Keratinocyte (primary cell): ENCODE measurements at regions not wholly inside any gene's neighbourhood (a gene's known extent, or its start where the extent isn't known, plus 50 kb on each side); places are given as distances from the start of the nearest gene placed in this dataset.

Experiments
- DNase-seq: peaks from one replicate; pipeline ENCODE4 v3.0.0-alpha.2; 2011; ENCODE audit warnings: low read depth, missing footprints, low spot score
- FAIRE-seq: peaks from 2 replicates; lab custom pipeline; 2011; peaks lifted over from hg19 to GRCh38; lab: Jason Lieb, UNC
- H2AFZ ChIP-seq: 2 replicates; pipeline ENCODE4 v1.6.0; 2012; ENCODE audit warnings: low read length, control low read depth, inconsistent platforms; ENCODE audit not compliant: control insufficient read depth
- H3K27ac ChIP-seq: 2 replicates; pipeline ENCODE4 v1.5.1; 2011; ENCODE audit warnings: low read length; ENCODE audit not compliant: control insufficient read depth, insufficient read depth
- H3K27me3 ChIP-seq: 3 replicates; pipeline ENCODE4 v1.6.0; 2011; ENCODE audit warnings: low read length; ENCODE audit not compliant: control insufficient read depth, insufficient read depth; ENCODE audit errors: extremely low read depth
- H3K36me3 ChIP-seq, 2 experiments: 2 replicates in 1 of 2; 3 replicates in 1 of 2; pipeline ENCODE4 v1.5.1; 2011; ENCODE audit warnings: low read length in 2 of 2, mild to moderate bottlenecking in 1 of 2; ENCODE audit not compliant: control insufficient read depth in 2 of 2, insufficient read depth in 2 of 2; ENCODE audit errors: extremely low read depth in 1 of 2
- H3K4me1 ChIP-seq: 3 replicates; pipeline ENCODE4 v1.5.1; 2011; ENCODE audit warnings: low read length; ENCODE audit not compliant: control insufficient read depth, insufficient read depth; ENCODE audit errors: extremely low read depth
- H3K4me2 ChIP-seq: 3 replicates; pipeline ENCODE4 v1.6.0; 2011; ENCODE audit warnings: low read depth, low read length; ENCODE audit not compliant: control insufficient read depth, insufficient read depth; ENCODE audit errors: extremely low read depth
- H3K4me3 ChIP-seq, 3 experiments: fragments of 200-600 bp in 1 of 3; sonication (generic) in 1 of 3; 2 replicates in 2 of 3; 3 replicates in 1 of 3; pipeline ENCODE4 v1.5.1; 2011 to 2016; ENCODE audit warnings: low read length in 3 of 3, mild to moderate bottlenecking in 3 of 3, control low read depth in 2 of 3, inconsistent platforms in 1 of 3, low read depth in 1 of 3, mixed read lengths in 1 of 3, mixed run types in 1 of 3, moderate library complexity in 1 of 3; ENCODE audit not compliant: control insufficient read depth in 2 of 3, insufficient read depth in 2 of 3; ENCODE audit errors: extremely low read depth in 1 of 3
- H3K79me2 ChIP-seq: 2 replicates; pipeline ENCODE4 v1.6.0; 2012; ENCODE audit warnings: low read length; ENCODE audit not compliant: control insufficient read depth, insufficient read depth
- H3K9ac ChIP-seq: 3 replicates; pipeline ENCODE4 v1.6.0; 2011; ENCODE audit warnings: low read length; ENCODE audit not compliant: control insufficient read depth, insufficient read depth; ENCODE audit errors: extremely low read depth
- H3K9me1 ChIP-seq: 3 replicates; pipeline ENCODE4 v1.6.0; 2011; ENCODE audit warnings: low read length; ENCODE audit not compliant: control insufficient read depth, insufficient read depth; ENCODE audit errors: extremely low read depth
- H3K9me3 ChIP-seq: 2 replicates; pipeline ENCODE4 v1.5.1; 2012; ENCODE audit warnings: low read depth, low read length; ENCODE audit not compliant: control insufficient read depth
- H4K20me1 ChIP-seq: 3 replicates; pipeline ENCODE4 v1.6.0; 2011; ENCODE audit warnings: low read length; ENCODE audit not compliant: control insufficient read depth, insufficient read depth; ENCODE audit errors: extremely low read depth
- EZH2 ChIP-seq: IDR thresholded peaks from one replicate; pipeline ENCODE4 v1.6.1; 2012; ENCODE audit warnings: inconsistent platforms, mild to moderate bottlenecking, low read length, moderate library complexity
- dilution Hi-C: fragments of 300-500 bp; cut with MboI; formaldehyde crosslinking; loops from one replicate; pipeline ENCODE4 v1.7.0; 2020; ENCODE audit warnings: low sequenced_read_pairs; ENCODE audit not compliant: extremely low pct_ligation_motif_present
- TF ChIP-seq, protein P1 (sequence below), 3 experiments: IDR thresholded peaks in 1 of 3; conservative IDR thresholded peaks in 1 of 3; optimal IDR thresholded peaks in 1 of 3; 2 replicates in 2 of 3; 3 replicates in 1 of 3; pipeline versions ENCODE3 to v1.5.1; 2011; ENCODE audit warnings: low read length in 3 of 3, mild to moderate bottlenecking in 3 of 3, moderate library complexity in 2 of 3, control low read depth in 1 of 3, inconsistent platforms in 1 of 3; ENCODE audit not compliant: insufficient read depth in 2 of 3; ENCODE audit errors: extremely low read depth in 1 of 3

DNA sequence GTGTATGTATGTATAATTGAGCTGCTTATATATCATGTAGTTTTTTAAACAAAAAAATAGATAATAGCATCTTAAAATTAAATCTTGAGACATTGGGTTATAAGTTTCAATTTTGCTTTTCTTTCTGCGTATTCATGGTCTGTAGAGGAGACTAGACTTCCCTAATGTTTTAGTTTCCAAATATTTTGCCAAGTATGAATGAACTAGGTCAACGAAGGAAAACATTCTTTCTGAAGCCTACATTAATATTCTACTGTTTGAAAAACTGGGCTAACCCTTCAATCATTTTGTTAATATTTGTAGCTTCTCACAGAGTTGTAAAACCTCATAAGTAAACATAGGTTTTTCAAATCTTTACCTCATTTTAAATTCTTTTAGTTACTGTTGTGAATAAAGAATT, 592.7 kb downstream of the USP25 start:
- Histone ChIP-seq H3K4me2 (no peak overlapping the region), H3K9me1 (no peaks in the 10 kb centered on the region), H3K4me1 (no peaks in the 10 kb centered on the region), H3K9me3 (no peaks in the 10 kb centered on the region), H3K4me3 (no peak overlapping the region), H3K79me2 (no peaks in the 10 kb centered on the region), H3K36me3 (no peaks in the 10 kb centered on the region), H2AFZ (no peak overlapping the region), H3K27me3 (no peaks in the 10 kb centered on the region), H4K20me1 (no peaks in the 10 kb centered on the region), H3K27ac (no peak overlapping the region), H3K9ac (no peak overlapping the region)
- TF ChIP-seq, protein P1, sequence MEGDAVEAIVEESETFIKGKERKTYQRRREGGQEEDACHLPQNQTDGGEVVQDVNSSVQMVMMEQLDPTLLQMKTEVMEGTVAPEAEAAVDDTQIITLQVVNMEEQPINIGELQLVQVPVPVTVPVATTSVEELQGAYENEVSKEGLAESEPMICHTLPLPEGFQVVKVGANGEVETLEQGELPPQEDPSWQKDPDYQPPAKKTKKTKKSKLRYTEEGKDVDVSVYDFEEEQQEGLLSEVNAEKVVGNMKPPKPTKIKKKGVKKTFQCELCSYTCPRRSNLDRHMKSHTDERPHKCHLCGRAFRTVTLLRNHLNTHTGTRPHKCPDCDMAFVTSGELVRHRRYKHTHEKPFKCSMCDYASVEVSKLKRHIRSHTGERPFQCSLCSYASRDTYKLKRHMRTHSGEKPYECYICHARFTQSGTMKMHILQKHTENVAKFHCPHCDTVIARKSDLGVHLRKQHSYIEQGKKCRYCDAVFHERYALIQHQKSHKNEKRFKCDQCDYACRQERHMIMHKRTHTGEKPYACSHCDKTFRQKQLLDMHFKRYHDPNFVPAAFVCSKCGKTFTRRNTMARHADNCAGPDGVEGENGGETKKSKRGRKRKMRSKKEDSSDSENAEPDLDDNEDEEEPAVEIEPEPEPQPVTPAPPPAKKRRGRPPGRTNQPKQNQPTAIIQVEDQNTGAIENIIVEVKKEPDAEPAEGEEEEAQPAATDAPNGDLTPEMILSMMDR (optimal IDR thresholded peaks at IDR 0.05 in 1 of 3, IDR thresholded peaks at IDR 0.05 in 1 of 3, conservative IDR thresholded peaks at IDR 0.05 in 1 of 3; ENCODE audit: extremely low read depth in 1 of 3, insufficient read depth in 2 of 3, low read length in 3 of 3): no peak
- no peak for TF ChIP-seq EZH2
- dilution Hi-C loops: no loop called here
- no peak for DNase-seq
- FAIRE-seq: no peak

DNA sequence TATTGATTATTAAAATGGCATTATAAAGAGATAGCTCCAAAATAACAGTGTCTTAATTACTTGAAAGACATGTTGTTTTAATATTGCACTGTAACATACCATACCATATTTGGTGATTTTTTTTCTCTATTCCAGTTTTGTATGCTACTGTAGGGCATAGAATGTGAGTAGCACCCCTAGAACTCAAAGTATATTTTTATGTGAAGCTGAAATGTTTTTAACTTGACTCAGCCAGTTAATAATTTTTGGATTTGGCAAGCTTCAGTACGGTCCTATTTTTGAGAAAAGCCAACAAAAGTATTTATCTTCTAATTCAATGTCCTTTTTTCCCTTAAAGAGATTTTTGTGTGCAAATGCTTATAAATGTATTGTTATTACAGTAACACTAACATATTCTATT, 593.8 kb downstream of the USP25 start:
- Histone ChIP-seq H3K9ac (no peak overlapping the region), H2AFZ (no peak overlapping the region), H3K4me3 (no peak overlapping the region), H3K4me2 (no peak overlapping the region), H3K9me1 (no peaks in the 10 kb centered on the region), H3K9me3 (no peaks in the 10 kb centered on the region), H3K27me3 (no peaks in the 10 kb centered on the region), H4K20me1 (no peaks in the 10 kb centered on the region), H3K36me3 (no peaks in the 10 kb centered on the region), H3K79me2 (no peaks in the 10 kb centered on the region), H3K4me1 (no peaks in the 10 kb centered on the region), H3K27ac (no peak overlapping the region)
- dilution Hi-C loops: no loop called here
- no peak for DNase-seq
- TF ChIP-seq, protein P1 (optimal IDR thresholded peaks at IDR 0.05 in 1 of 3, IDR thresholded peaks at IDR 0.05 in 1 of 3, conservative IDR thresholded peaks at IDR 0.05 in 1 of 3; ENCODE audit: extremely low read depth in 1 of 3, insufficient read depth in 2 of 3, low read length in 3 of 3): no peak
- no peak for TF ChIP-seq EZH2
- no peak for FAIRE-seq
